ENCODE measurements at regions not wholly inside any gene's neighbourhood (a gene's known extent, or its start where the extent isn't known, plus 50 kb on each side); places are given as distances from the start of the nearest gene placed in this dataset.

DNA sequence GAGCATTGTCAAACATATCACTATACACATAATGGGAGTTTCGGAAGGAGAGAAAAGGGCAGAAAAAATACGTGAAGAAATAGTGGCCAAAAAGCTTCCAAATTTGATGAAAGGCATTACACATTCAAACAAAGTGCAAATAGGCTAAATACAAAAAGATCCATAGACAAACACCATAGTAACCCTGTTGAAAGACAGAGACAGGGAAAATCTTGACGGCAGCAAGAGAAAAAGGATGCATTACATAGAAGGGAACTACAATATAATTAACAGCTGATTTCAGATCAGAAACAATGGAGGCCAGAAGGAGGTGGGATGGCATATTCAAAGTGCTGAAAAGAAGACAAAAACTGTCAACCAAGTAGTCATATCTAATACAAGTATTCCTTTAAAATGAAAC, 170.8 kb downstream of the MRPL14 start:
- intact Hi-C loops (cut with micrococcal nuclease), result loop anchor here (10.0 kb wide), 1 partner anchor 118 kb away; no protein-coding TSS in a partner anchor
- H3K36me3 ChIP-seq (ENCODE audit: control insufficient read depth in 2 of 2, extremely low read depth in 1 of 2, insufficient read depth in 2 of 2, low read length in 2 of 2), result no peaks in the 10 kb centered on the region
- POLR2A ChIA-PET, result no interaction called here
- CTCF ChIA-PET, result interaction anchor here (1.2 kb wide), 1 partner anchor 11 kb away, joined by 3 read pairs; no protein-coding TSS in a partner anchor
- BruUV-seq (replicated peaks), result no TSS peak
- H3K4me2 ChIP-seq (ENCODE audit: insufficient read depth, low read length), result no peak overlapping the region
- H4K20me1 ChIP-seq (replicated peaks; ENCODE audit: control insufficient read depth, extremely low read depth, insufficient read depth, low read length), result no peaks in the 10 kb centered on the region
- no peaks in the 10 kb centered on the region for H3K9me1 ChIP-seq (replicated peaks; ENCODE audit: control insufficient read depth, extremely low read depth, insufficient read depth, low read length)
- dilution Hi-C loops (cut with MboI; ENCODE audit: extremely low pct_ligation_motif_present, low sequenced_read_pairs), result no loop called here
- H3K79me2 ChIP-seq (ENCODE audit: control insufficient read depth, insufficient read depth, low read length), result no peaks in the 10 kb centered on the region
- TF ChIP-seq JUN (IDR thresholded peaks at IDR 0.05; ENCODE audit: borderline replicate concordance, insufficient read depth, insufficient read length, low read depth), result no peak
- TF ChIP-seq MYC (IDR thresholded peaks at IDR 0.05; ENCODE audit: low read depth, low read length), result no peak
- H3K4me3 ChIP-seq (replicated peaks in 1 of 3; ENCODE audit: insufficient read depth in 1 of 3, low read depth in 1 of 3, low read length in 3 of 3), result no peak overlapping the region
- no peaks in the 10 kb centered on the region for H3K9me3 ChIP-seq (replicated peaks; ENCODE audit: control insufficient read depth, insufficient read depth, low read length)
- H3K9ac ChIP-seq (replicated peaks; ENCODE audit: extremely low read depth, insufficient read depth, low read length), result no peak overlapping the region
- H3K4me1 ChIP-seq (ENCODE audit: control insufficient read depth, extremely low read depth, insufficient read depth, low read length), result no peaks in the 10 kb centered on the region
- peaks cover 15 to 17% of the 10 kb centered on the region in 2 experiments for H3K27me3 ChIP-seq (ENCODE audit: control insufficient read depth in 2 of 2, insufficient read depth in 2 of 2, low read length in 2 of 2)
- no peak overlapping the region for H3K27ac ChIP-seq (ENCODE audit: insufficient read depth, low read depth, low read length)
- DNase-seq (ENCODE audit: low read depth, low spot score) (no peak), FAIRE-seq (no peak)
- H2AFZ ChIP-seq (ENCODE audit: low read depth, low read length), result no peak overlapping the region

DNA sequence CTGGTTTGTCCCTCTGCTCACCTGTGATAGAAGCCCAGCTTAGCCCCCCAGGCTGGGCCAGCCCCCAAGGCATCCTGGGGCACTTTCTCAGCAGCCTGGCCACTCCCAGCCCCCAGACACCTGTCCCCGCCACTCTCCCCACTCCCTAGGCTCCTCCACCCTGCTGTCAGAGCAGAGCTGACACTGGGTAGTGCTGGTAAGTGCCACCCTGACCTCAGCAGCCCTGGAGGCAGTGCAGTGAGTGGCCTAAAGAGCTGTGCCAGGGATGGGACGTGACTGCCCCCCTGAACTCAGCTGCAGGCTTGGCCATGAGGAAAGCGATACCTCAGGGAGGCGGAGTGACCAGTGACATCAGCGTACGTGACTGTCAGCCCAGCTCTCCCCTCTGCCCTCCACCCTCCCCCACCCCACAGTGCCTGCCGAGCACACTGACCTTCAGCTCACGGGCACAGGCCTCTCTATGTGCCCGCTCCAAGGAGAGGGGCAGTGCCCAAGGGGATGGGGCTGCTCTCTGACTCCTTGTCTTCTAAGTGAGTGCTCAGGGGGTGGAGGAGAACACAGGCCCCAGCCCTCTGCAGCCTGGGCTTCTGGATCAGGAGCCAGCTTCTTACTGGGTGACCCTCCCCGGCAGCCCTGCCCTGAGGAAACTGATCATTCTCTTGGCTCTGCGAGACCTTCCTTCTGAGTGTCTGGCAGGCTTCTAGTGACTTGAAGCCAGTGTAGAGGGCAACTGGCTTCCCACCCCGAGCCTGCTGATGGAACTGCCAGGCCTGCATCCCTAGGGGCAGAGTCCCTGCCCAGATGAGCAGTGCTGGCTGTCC, 172.7 kb downstream of the MRPL14 start:
- intact Hi-C loops (cut with micrococcal nuclease), result loop anchor here (10.0 kb wide), 1 partner anchor 120 kb away; no protein-coding TSS in a partner anchor
- POLR2A ChIA-PET, result no interaction called here
- Histone ChIP-seq H4K20me1 (replicated peaks; ENCODE audit: control insufficient read depth, extremely low read depth, insufficient read depth, low read length) (no peaks in the 10 kb centered on the region), H3K9me1 (replicated peaks; ENCODE audit: control insufficient read depth, extremely low read depth, insufficient read depth, low read length) (no peaks in the 10 kb centered on the region), H3K4me1 (ENCODE audit: control insufficient read depth, extremely low read depth, insufficient read depth, low read length) (no peaks in the 10 kb centered on the region), H3K4me2 (ENCODE audit: insufficient read depth, low read length) (no peak overlapping the region), H2AFZ (ENCODE audit: low read depth, low read length) (no peak overlapping the region), H3K9ac (replicated peaks; ENCODE audit: extremely low read depth, insufficient read depth, low read length) (no peak overlapping the region), H3K36me3 (ENCODE audit: control insufficient read depth in 2 of 2, extremely low read depth in 1 of 2, insufficient read depth in 2 of 2, low read length in 2 of 2) (no peaks in the 10 kb centered on the region), H3K9me3 (replicated peaks; ENCODE audit: control insufficient read depth, insufficient read depth, low read length) (no peaks in the 10 kb centered on the region), H3K27me3 (ENCODE audit: control insufficient read depth in 2 of 2, insufficient read depth in 2 of 2, low read length in 2 of 2) (peaks cover 13% of the 10 kb centered on the region in 2 experiments), H3K79me2 (ENCODE audit: control insufficient read depth, insufficient read depth, low read length) (no peaks in the 10 kb centered on the region), H3K27ac (ENCODE audit: insufficient read depth, low read depth, low read length) (no peak overlapping the region), H3K4me3 (replicated peaks in 1 of 3; ENCODE audit: insufficient read depth in 1 of 3, low read depth in 1 of 3, low read length in 3 of 3) (no peak overlapping the region)
- FAIRE-seq (no peak), DNase-seq (ENCODE audit: low read depth, low spot score) (no peak)
- dilution Hi-C loops (cut with MboI; ENCODE audit: extremely low pct_ligation_motif_present, low sequenced_read_pairs), result no loop called here
- CTCF ChIA-PET, result interaction anchor here (1.0 to 2.5 kb wide), 10 partner anchors 9 to 185 kb away, joined by 3 to 22 read pairs (median 6); no protein-coding TSS in a partner anchor
- no TSS peak for BruUV-seq (replicated peaks)
- no peak for TF ChIP-seq JUN (IDR thresholded peaks at IDR 0.05; ENCODE audit: borderline replicate concordance, insufficient read depth, insufficient read length, low read depth)
- no peak for TF ChIP-seq GATA2 (IDR thresholded peaks at IDR 0.05; ENCODE audit: insufficient read depth, insufficient read length, low read depth, low read length)
- TF ChIP-seq, protein P1, sequence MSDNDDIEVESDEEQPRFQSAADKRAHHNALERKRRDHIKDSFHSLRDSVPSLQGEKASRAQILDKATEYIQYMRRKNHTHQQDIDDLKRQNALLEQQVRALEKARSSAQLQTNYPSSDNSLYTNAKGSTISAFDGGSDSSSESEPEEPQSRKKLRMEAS (IDR thresholded peaks at IDR 0.05; ENCODE audit: insufficient read depth, insufficient read length), result no peak
- TF ChIP-seq EZH2 (IDR thresholded peaks at IDR 0.05; ENCODE audit: borderline replicate concordance, low read depth, low read length, severe bottlenecking), result no peak
- no peak for TF ChIP-seq POLR2A (IDR thresholded peaks at IDR 0.05; ENCODE audit: low read depth, low read length)
- TF ChIP-seq MYC (IDR thresholded peaks at IDR 0.05; ENCODE audit: low read depth, low read length), result no peak
- TF ChIP-seq POLR2AphosphoS5 (IDR thresholded peaks at IDR 0.05; ENCODE audit: insufficient read depth, low read depth, low read length), result no peak
- TF ChIP-seq, protein P2, sequence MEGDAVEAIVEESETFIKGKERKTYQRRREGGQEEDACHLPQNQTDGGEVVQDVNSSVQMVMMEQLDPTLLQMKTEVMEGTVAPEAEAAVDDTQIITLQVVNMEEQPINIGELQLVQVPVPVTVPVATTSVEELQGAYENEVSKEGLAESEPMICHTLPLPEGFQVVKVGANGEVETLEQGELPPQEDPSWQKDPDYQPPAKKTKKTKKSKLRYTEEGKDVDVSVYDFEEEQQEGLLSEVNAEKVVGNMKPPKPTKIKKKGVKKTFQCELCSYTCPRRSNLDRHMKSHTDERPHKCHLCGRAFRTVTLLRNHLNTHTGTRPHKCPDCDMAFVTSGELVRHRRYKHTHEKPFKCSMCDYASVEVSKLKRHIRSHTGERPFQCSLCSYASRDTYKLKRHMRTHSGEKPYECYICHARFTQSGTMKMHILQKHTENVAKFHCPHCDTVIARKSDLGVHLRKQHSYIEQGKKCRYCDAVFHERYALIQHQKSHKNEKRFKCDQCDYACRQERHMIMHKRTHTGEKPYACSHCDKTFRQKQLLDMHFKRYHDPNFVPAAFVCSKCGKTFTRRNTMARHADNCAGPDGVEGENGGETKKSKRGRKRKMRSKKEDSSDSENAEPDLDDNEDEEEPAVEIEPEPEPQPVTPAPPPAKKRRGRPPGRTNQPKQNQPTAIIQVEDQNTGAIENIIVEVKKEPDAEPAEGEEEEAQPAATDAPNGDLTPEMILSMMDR (IDR thresholded peaks at IDR 0.05; ENCODE audit: extremely low read depth in 1 of 2, insufficient read depth in 1 of 2, low read depth in 1 of 2, low read length in 2 of 2), result no peak
- no peak for TF ChIP-seq FOS (IDR thresholded peaks at IDR 0.05; ENCODE audit: borderline replicate concordance, insufficient read depth, low read length)

All from endothelial cell of umbilical vein (primary cell).